ENCODE measurements at regions not wholly inside any gene's neighbourhood (a gene's known extent, or its start where the extent isn't known, plus 50 kb on each side); places are given as distances from the start of the nearest gene placed in this dataset.

DNA sequence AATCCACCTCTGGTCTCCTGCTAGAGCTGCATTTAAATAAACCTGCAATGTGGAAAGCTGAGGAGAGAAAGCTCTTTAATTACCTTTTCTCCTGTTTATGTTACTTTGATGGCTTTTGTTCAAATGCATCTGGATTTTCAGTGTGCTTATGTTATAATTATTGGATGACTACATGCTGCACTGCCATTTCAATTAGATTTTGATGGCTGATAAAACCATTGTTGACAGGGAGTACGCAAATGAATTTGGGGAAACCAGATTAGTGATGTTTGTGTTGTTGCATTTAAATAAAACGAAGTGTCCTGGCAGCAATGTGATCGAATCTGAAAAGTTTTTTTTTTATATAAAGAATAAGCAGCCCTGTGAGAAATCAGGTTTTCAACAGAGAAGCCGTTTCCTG, 799.8 kb downstream of the DIAPH3 start:
- WGBS, 3 donors, result 68 to 74% (median 70%) methylated on average over 4 of the region's 4 CpGs
- Histone ChIP-seq H3K4me3 (no peak overlapping the region), H3K4me1 (no peaks in the 10 kb centered on the region), H3K27me3 (ENCODE audit: insufficient read depth in 3 of 3, low read length in 2 of 3) (no peaks in the 10 kb centered on the region), H3K9me3 (no peaks in the 10 kb centered on the region), H3K27ac (no peak overlapping the region), H3K36me3 (ENCODE audit: insufficient read depth in 1 of 2, low read depth in 1 of 2) (no peaks in the 10 kb centered on the region)
- intact Hi-C loops (cut with DNase I), result no loop called here
- ATAC-seq, result no peak
- no peak for DNase-seq
- TF ChIP-seq, protein P1, sequence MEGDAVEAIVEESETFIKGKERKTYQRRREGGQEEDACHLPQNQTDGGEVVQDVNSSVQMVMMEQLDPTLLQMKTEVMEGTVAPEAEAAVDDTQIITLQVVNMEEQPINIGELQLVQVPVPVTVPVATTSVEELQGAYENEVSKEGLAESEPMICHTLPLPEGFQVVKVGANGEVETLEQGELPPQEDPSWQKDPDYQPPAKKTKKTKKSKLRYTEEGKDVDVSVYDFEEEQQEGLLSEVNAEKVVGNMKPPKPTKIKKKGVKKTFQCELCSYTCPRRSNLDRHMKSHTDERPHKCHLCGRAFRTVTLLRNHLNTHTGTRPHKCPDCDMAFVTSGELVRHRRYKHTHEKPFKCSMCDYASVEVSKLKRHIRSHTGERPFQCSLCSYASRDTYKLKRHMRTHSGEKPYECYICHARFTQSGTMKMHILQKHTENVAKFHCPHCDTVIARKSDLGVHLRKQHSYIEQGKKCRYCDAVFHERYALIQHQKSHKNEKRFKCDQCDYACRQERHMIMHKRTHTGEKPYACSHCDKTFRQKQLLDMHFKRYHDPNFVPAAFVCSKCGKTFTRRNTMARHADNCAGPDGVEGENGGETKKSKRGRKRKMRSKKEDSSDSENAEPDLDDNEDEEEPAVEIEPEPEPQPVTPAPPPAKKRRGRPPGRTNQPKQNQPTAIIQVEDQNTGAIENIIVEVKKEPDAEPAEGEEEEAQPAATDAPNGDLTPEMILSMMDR (IDR thresholded peaks at IDR 0.05), result no peak

DNA sequence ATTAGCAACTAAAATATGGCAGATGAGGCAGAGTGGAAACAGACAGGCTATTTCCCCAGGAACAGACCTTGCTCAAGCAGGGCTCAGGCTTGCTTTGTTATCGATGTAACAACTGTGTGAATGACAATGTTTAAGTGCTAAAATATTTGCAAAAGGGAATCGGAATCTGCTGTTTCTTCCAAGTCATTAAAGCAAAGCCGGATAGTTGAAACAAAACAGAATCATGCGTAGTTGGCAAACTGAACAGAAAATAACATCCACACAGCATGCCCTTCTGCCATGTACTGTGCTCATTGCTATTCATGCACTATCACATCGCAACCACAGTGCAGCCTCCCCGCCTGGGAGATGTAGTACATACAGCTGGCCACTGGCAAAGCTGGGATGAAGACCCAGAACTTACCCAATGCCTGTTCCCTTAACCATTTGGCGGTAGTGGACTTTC, 799.1 kb downstream of the DIAPH3 start:
- Histone ChIP-seq H3K9me3 (no peaks in the 10 kb centered on the region), H3K27ac (no peak overlapping the region), H3K4me3 (no peak overlapping the region), H3K36me3 (ENCODE audit: insufficient read depth in 1 of 2, low read depth in 1 of 2) (no peaks in the 10 kb centered on the region), H3K27me3 (ENCODE audit: insufficient read depth in 3 of 3, low read length in 2 of 3) (no peaks in the 10 kb centered on the region), H3K4me1 (no peaks in the 10 kb centered on the region)
- TF ChIP-seq, protein P1 (IDR thresholded peaks at IDR 0.05), result no peak
- no peak for DNase-seq
- no peak for ATAC-seq
- WGBS, 3 donors, result 57 to 70% (median 58%) methylated on average over 7 of the region's 7 CpGs
- intact Hi-C loops (cut with DNase I), result no loop called here

DNA sequence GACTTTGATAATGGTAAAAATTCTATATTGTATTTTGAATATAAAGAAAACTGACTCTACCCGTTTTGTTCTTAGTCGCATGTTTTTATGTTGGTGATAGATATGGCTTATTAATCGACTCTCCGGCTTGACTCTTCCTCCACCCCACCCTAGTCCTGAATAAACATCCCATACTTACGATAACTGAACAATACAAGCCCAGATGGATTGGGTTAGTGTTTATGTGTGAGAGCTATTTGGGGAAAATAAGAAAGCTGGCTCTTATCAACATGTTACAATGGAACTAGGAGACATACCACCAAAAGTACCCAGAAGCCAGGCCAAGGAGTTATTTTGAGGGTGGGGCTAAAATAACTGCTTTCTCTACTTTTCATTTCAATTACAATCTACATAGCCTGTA, 796.3 kb downstream of the DIAPH3 start:
- Histone ChIP-seq H3K4me1 (no peaks in the 10 kb centered on the region), H3K9me3 (no peaks in the 10 kb centered on the region), H3K4me3 (no peak overlapping the region), H3K27ac (no peak overlapping the region), H3K27me3 (ENCODE audit: insufficient read depth in 3 of 3, low read length in 2 of 3) (no peaks in the 10 kb centered on the region), H3K36me3 (ENCODE audit: insufficient read depth in 1 of 2, low read depth in 1 of 2) (no peaks in the 10 kb centered on the region)
- TF ChIP-seq, protein P1 (IDR thresholded peaks at IDR 0.05), result no peak
- WGBS, 3 donors, result 89 to 92% (median 90%) methylated on average over 5 of the region's 5 CpGs
- DNase-seq (no peak), ATAC-seq (no peak)
- intact Hi-C loops (cut with DNase I), result no loop called here

DNA sequence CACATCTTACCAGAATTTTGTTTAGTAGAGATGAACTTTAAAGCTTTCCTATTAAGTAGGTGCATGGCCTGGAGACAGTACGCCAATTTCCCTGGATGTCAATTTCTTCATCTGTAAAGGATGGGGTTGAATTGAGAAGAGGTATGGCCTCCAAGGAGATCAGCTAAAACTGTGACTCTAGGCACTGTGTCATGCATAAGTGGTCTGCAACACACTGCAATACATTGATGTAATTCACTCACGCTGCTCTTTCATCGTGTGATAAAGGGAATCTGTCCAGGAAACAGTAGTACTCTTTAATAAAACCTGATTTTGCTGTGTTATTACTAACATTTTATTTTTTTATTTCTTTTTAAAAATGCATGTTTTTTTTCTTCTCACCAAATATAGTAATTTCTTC, 795.8 kb downstream of the DIAPH3 start:
- DNase-seq (no peak), ATAC-seq (no peak)
- WGBS, 3 donors, result 88 to 92% (median 90%) methylated on average over 3 of the region's 3 CpGs
- H3K36me3 ChIP-seq (ENCODE audit: insufficient read depth in 1 of 2, low read depth in 1 of 2), result no peaks in the 10 kb centered on the region
- TF ChIP-seq, protein P1 (IDR thresholded peaks at IDR 0.05), result no peak
- intact Hi-C loops (cut with DNase I), result no loop called here
- H3K4me3 ChIP-seq, result no peak overlapping the region
- no peaks in the 10 kb centered on the region for H3K4me1 ChIP-seq
- H3K27ac ChIP-seq, result no peak overlapping the region
- no peaks in the 10 kb centered on the region for H3K27me3 ChIP-seq (ENCODE audit: insufficient read depth in 3 of 3, low read length in 2 of 3)
- H3K9me3 ChIP-seq, result no peaks in the 10 kb centered on the region

DNA sequence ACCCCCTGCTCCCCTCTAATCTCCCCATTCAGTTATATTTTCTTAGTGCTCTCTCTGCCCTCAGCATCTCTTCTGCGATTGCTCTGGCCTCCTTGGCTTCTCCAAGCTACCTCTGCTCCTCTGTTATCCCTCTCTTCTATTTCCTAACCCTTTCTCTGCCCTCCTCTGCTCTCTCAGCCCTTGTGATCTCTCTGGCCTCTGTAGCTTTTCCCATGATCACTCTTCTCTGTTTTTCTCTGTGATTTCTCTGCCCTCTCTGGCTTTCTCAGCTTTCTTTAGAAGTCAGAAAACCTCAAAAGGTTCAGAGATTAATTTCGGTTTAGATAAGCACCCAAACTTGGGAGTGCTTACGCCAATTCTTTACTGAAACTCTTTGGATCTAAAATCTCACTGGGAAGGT, 795.0 kb downstream of the DIAPH3 start:
- H3K4me3 ChIP-seq, result no peak overlapping the region
- intact Hi-C loops (cut with DNase I), result no loop called here
- H3K4me1 ChIP-seq, result no peaks in the 10 kb centered on the region
- H3K36me3 ChIP-seq (ENCODE audit: insufficient read depth in 1 of 2, low read depth in 1 of 2), result no peaks in the 10 kb centered on the region
- no peak overlapping the region for H3K27ac ChIP-seq
- no peaks in the 10 kb centered on the region for H3K9me3 ChIP-seq
- DNase-seq (no peak), ATAC-seq (no peak)
- TF ChIP-seq, protein P1 (IDR thresholded peaks at IDR 0.05), result no peak
- 64 to 77% (median 76%) methylated on average over 3 of the region's 3 CpGs for WGBS, 3 donors
- H3K27me3 ChIP-seq (ENCODE audit: insufficient read depth in 3 of 3, low read length in 2 of 3), result no peaks in the 10 kb centered on the region

All from psoas muscle (tissue), 7 donors.